ENCODE measurements at regions not wholly inside any gene's neighbourhood (a gene's known extent, or its start where the extent isn't known, plus 50 kb on each side); places are given as distances from the start of the nearest gene placed in this dataset.

- peak; percentile 44 for DNase-seq
These were observed 437.6 kb upstream of the ZMIZ1 start for GRCh38 chr10:78630944-78631838.

- no peak for DNase-seq
These were observed 434.4 kb upstream of the ZMIZ1 start for GRCh38 chr10:78634389-78634815.

GRCh38 chr10:78634835-78635234, 433.9 kb upstream of the ZMIZ1 start:
- no peak for DNase-seq

- DNase-seq = no peak
These were observed 429.1 kb upstream of the ZMIZ1 start for GRCh38 chr10:78639629-78640028.

- DNase-seq = peak; percentile 34
These were observed 427.8 kb upstream of the ZMIZ1 start for GRCh38 chr10:78640796-78641636.

GRCh38 chr10:78641693-78642092, 427.1 kb upstream of the ZMIZ1 start:
- no peak for DNase-seq

GRCh38 chr10:78642269-78642816, 426.4 kb upstream of the ZMIZ1 start:
- no peak for DNase-seq

GRCh38 chr10:78643513-78643912, 425.3 kb upstream of the ZMIZ1 start:
- no peak for DNase-seq

- DNase-seq = no peak
These were observed 424.2 kb upstream of the ZMIZ1 start for GRCh38 chr10:78644550-78644949.

GRCh38 chr10:78645169-78645686, 423.5 kb upstream of the ZMIZ1 start:
- DNase-seq = no peak

GRCh38 chr10:78645975-78646374, 422.8 kb upstream of the ZMIZ1 start:
- DNase-seq = no peak

- no peak for DNase-seq
These were observed 420.4 kb upstream of the ZMIZ1 start for GRCh38 chr10:78648256-78648860.

- DNase-seq = no peak
These were observed 419.3 kb upstream of the ZMIZ1 start for GRCh38 chr10:78649429-78649828.

GRCh38 chr10:78650122-78650521, 418.6 kb upstream of the ZMIZ1 start:
- no peak for DNase-seq

- no peak for DNase-seq
These were observed 417.5 kb upstream of the ZMIZ1 start for GRCh38 chr10:78651287-78651686.

- DNase-seq = no peak
These were observed 415.2 kb upstream of the ZMIZ1 start for GRCh38 chr10:78653555-78653954.

- DNase-seq = no peak
These were observed 414.6 kb upstream of the ZMIZ1 start for GRCh38 chr10:78654047-78654590.

GRCh38 chr10:78655979-78656378, 412.8 kb upstream of the ZMIZ1 start:
- DNase-seq = no peak

- DNase-seq = peak; percentile 51
These were observed 412.2 kb upstream of the ZMIZ1 start for GRCh38 chr10:78656417-78657162.

GRCh38 chr10:78657163-78657861, 411.5 kb upstream of the ZMIZ1 start:
- peak; percentile 49 for DNase-seq

GRCh38 chr10:78657862-78658165, 411.0 kb upstream of the ZMIZ1 start:
- no peak for DNase-seq

All from right hindlimb (tissue), 1 donor.